DOHH2 (cell line): ENCODE measurements at regions not wholly inside any gene's neighbourhood (a gene's known extent, or its start where the extent isn't known, plus 50 kb on each side); places are given as distances from the start of the nearest gene placed in this dataset.

Experiments used
- EZH2phosphoT487 ChIP-seq: fragments of 200-600 bp; sonication (generic); IDR thresholded peaks from 2 replicates; pipeline ENCODE4 v1.6.1; 2017; ENCODE audit warnings: borderline replicate concordance, mild to moderate bottlenecking, antibody characterized with exemption, low read length, moderate library complexity, mixed read lengths
- TF ChIP-seq, protein P1 (sequence below): fragments of 200-600 bp; sonication (generic); IDR thresholded peaks from one replicate; pipeline ENCODE4 v1.5.1; 2014; ENCODE audit warnings: antibody characterized with exemption, mild to moderate bottlenecking, low read depth, low read length; ENCODE audit not compliant: poor library complexity, severe bottlenecking

DNA sequence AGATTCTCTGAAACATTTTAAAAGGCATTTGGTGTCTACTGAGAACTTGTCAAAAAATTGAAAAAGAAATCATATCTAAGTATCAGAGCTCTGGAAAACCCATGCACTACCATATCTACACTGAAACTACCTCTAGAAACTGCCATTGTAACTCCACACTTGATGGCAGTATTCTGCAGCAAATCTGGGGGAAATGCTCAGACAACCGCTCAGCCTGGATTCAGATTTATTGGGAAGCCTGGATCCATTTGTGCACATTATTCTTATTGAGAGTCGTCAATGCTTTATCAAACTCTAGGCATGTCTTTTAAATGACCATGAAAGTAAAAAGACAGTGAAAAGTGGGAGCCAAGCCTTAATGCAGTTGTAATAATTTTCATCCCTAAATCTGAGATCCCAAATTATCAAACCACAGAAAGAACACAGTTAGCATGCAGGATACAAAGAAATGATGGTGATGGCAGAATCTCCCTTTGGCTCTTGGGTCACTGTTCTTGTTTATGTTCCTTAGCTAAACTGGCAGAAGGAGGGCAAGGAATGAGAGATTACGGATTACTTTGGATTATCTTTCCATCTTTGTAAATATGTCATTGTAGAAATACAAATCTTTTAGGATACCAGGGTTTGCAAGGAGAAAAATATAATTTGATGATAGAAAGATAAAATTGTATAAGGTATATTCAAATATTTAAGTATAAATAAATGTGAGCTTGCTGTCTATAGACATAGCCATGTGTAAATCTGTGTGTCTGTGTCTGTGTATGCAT is 512.1 kb upstream of the SYT4 start:
- TF ChIP-seq, protein P1, sequence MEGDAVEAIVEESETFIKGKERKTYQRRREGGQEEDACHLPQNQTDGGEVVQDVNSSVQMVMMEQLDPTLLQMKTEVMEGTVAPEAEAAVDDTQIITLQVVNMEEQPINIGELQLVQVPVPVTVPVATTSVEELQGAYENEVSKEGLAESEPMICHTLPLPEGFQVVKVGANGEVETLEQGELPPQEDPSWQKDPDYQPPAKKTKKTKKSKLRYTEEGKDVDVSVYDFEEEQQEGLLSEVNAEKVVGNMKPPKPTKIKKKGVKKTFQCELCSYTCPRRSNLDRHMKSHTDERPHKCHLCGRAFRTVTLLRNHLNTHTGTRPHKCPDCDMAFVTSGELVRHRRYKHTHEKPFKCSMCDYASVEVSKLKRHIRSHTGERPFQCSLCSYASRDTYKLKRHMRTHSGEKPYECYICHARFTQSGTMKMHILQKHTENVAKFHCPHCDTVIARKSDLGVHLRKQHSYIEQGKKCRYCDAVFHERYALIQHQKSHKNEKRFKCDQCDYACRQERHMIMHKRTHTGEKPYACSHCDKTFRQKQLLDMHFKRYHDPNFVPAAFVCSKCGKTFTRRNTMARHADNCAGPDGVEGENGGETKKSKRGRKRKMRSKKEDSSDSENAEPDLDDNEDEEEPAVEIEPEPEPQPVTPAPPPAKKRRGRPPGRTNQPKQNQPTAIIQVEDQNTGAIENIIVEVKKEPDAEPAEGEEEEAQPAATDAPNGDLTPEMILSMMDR: no peak
- TF ChIP-seq EZH2phosphoT487: no peak
